LNCaP clone FGC (cell line): ENCODE measurements at regions not wholly inside any gene's neighbourhood (a gene's known extent, or its start where the extent isn't known, plus 50 kb on each side); places are given as distances from the start of the nearest gene placed in this dataset.

ENCODE experiments used
- DNase-seq: peaks from one replicate; pipeline ENCODE4 v3.0.0-alpha.2; 2011; ENCODE audit warnings: low read depth
- H3K4me3 ChIP-seq: 2 replicates; pipeline ENCODE4 v1.5.1; 2011; ENCODE audit warnings: mild to moderate bottlenecking, low read depth, low read length, control low read depth
- TF ChIP-seq, protein P1 (sequence below): IDR thresholded peaks from 2 replicates; pipeline ENCODE4 v1.5.1; 2012; ENCODE audit warnings: mild to moderate bottlenecking; ENCODE audit not compliant: control insufficient read depth, insufficient read depth; ENCODE audit errors: extremely low read depth

- DNase-seq = no peak
- H3K4me3 ChIP-seq = no peak overlapping the region
- TF ChIP-seq, protein P1, sequence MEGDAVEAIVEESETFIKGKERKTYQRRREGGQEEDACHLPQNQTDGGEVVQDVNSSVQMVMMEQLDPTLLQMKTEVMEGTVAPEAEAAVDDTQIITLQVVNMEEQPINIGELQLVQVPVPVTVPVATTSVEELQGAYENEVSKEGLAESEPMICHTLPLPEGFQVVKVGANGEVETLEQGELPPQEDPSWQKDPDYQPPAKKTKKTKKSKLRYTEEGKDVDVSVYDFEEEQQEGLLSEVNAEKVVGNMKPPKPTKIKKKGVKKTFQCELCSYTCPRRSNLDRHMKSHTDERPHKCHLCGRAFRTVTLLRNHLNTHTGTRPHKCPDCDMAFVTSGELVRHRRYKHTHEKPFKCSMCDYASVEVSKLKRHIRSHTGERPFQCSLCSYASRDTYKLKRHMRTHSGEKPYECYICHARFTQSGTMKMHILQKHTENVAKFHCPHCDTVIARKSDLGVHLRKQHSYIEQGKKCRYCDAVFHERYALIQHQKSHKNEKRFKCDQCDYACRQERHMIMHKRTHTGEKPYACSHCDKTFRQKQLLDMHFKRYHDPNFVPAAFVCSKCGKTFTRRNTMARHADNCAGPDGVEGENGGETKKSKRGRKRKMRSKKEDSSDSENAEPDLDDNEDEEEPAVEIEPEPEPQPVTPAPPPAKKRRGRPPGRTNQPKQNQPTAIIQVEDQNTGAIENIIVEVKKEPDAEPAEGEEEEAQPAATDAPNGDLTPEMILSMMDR = no peak
Observed at GRCh38 chr10:10475812-10476211, 541.9 kb upstream of the CELF2 start.

GRCh38 chr10:10477844-10478243, 539.8 kb upstream of the CELF2 start:
- DNase-seq = no peak
- TF ChIP-seq, protein P1 = no peak
- H3K4me3 ChIP-seq = no peak overlapping the region

DNA sequence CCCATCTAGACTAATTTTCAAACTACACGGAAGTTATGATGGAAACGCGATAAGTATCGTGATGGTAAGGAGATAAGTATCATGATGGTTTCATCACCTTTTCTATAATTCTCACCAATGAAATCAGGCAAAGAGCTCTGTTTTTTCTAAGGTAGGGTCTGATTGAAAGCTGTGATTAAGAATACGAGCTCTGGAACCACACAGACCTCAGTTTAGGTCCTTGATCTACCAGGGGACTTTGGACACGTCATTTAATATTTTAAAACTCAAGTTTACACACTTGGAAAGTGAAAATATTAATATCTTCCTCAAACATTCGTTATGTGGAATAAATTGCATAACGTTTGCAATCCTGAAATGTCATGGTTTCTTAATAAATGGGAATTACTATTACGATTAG, 538.2 kb upstream of the CELF2 start:
- TF ChIP-seq, protein P1 = no peak
- no peak overlapping the region for H3K4me3 ChIP-seq
- DNase-seq = no peak

GRCh38 chr10:10482613-10483012, 535.1 kb upstream of the CELF2 start:
- no peak overlapping the region for H3K4me3 ChIP-seq
- DNase-seq = no peak
- TF ChIP-seq, protein P1 = no peak

DNA sequence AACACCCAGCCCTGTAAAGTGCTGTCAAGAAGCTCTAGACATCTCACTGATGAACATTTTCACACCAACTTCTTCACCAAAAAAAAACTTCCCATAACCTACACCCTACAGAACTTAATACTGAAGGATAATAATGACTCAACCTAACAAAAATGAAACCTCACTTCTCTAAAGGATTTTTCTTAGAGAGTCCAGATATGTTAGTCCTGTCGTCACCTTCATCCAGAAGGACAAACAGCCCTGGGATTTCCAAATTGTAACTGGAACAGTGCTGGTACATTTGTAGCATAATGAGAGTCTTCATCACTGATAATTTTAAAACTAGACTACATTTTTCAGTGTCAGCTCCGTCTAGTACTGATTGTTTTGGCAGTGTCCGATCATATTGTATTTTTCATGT, 528.6 kb upstream of the CELF2 start:
- no peak for DNase-seq
- TF ChIP-seq, protein P1 = no peak
- no peak overlapping the region for H3K4me3 ChIP-seq

DNA sequence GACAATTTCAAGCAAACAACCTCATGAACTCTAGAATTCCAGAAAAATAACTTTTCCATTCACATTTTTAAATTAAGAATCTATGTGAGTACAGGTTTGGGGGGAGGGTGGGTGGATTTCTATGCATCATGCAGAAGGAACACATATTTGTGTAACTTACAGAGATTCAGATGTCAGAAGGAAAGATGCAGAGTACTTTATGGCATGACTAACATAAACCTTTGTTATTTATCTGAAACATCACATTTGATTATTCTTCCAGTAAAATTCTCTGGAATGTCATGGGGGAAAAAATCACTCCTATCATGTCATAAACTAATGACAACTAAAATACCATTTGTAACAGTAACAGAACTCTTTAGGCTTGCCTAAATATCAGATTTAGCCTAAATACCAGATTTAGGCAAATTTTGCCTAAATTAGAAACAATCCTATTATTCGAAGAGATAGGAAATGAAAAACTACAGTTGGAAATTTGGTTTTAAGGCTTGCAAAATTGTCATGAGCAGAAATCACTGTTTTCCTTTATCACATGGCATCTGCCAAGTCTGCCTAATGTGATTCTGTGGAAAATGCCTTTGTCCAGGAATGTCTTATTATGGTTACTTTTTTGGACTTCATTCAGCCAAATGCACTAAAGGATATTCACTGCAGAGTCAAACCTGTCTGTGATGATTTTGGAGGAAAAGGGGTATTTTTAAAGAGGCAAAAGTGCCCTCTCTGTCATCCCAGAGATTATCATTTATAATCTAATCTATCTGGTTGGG, 527.7 kb upstream of the CELF2 start:
- no peak for DNase-seq
- H3K4me3 ChIP-seq = no peak overlapping the region
- TF ChIP-seq, protein P1 = no peak

DNA sequence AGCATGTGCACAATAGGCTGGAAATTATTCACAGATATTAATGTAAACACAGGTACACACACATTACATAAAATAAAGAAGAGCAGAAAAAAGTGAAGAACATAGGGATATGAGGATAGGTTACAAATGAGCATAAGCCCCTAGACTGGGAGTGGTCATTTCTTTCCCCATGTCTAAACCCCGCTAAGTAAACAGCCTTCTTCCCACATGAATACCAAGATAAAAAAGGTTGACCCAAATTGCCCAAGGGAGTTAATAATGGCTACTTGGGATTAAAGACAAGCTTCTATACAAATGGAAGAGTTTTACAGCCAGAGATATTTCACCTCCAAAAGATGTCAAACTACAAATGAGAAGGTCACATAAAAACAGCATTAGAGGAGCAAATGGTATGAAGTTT, 527.1 kb upstream of the CELF2 start:
- TF ChIP-seq, protein P1 = no peak
- DNase-seq = no peak
- no peak overlapping the region for H3K4me3 ChIP-seq
